ENCODE measurements at regions not wholly inside any gene's neighbourhood (a gene's known extent, or its start where the extent isn't known, plus 50 kb on each side); places are given as distances from the start of the nearest gene placed in this dataset.

DNA sequence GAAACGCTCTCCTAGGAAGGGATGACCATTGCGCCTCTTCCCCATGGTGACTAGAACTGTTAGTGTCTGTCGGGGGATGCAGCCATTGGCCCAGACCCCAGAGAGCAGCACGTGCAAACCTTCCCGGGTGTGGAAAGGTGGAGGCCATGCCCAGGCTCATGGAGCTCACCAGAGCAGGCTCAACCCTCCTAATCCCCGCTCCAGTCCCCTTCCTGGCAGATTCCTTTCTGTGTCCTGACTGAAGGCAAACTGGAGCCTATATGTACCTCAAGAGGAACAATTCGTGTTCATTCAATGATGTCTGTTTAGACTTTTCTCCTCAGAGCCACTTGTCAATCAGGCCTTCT lies 94.4 kb downstream of the RHOB start:
- Histone ChIP-seq H2AFZ (ENCODE audit: low read length) (no peak overlapping the region), H3K4me2 (ENCODE audit: low read depth, low read length) (no peak overlapping the region)

DNA sequence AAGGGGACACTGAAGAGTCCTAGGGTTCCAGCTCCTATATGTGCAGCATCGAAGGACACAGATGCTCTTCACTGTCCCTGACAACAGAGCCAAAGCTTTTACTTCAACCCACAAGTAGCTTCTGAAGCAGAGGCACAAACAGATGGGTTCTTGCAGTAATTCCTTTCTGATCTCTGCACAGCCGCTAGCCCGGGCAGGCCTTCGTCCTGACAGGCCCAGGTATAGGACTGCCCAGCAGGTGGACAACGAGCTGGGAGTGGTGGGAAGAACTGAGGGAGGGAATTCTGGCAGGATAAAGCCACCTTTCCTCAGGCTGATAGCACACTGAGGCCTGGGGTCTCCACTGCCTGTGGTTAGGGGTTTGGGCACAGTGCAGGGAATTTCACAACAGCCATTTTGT lies 94.8 kb downstream of the RHOB start:
- Histone ChIP-seq H3F3A (ENCODE audit: insufficient read depth, low read length) (no peaks in the 10 kb centered on the region), H3K9me3 (replicated peaks; ENCODE audit: insufficient read depth, low read length) (no peaks in the 10 kb centered on the region), H3K9me2 (replicated peaks; ENCODE audit: insufficient read depth, low read length) (no peaks in the 10 kb centered on the region), H3K27me3 (replicated peaks; ENCODE audit: insufficient read depth, low read length) (no peaks in the 10 kb centered on the region), H4K20me1 (ENCODE audit: insufficient read depth, low read length) (no peaks in the 10 kb centered on the region), H3K4me2 (ENCODE audit: low read depth, low read length) (no peak overlapping the region), H3K4me1 (ENCODE audit: low read length) (no peaks in the 10 kb centered on the region), H3K9ac (ENCODE audit: low read length) (no peak overlapping the region), H2AFZ (ENCODE audit: low read length) (no peak overlapping the region), H3K79me2 (ENCODE audit: low read length) (no peaks in the 10 kb centered on the region), H3K36me3 (replicated peaks; ENCODE audit: insufficient read depth, low read length) (no peaks in the 10 kb centered on the region), H3K27ac (ENCODE audit: low read length) (no peak overlapping the region), H3K4me3 (ENCODE audit: low read length) (no peak overlapping the region)
- DNase-seq: no peak
- TF ChIP-seq EZH2 (optimal IDR thresholded peaks at IDR 0.05; ENCODE audit: low read depth, low read length) (no peak), EZH2phosphoT487 (IDR thresholded peaks at IDR 0.05; ENCODE audit: low read length) (no peak)
- TF ChIP-seq, protein P1, sequence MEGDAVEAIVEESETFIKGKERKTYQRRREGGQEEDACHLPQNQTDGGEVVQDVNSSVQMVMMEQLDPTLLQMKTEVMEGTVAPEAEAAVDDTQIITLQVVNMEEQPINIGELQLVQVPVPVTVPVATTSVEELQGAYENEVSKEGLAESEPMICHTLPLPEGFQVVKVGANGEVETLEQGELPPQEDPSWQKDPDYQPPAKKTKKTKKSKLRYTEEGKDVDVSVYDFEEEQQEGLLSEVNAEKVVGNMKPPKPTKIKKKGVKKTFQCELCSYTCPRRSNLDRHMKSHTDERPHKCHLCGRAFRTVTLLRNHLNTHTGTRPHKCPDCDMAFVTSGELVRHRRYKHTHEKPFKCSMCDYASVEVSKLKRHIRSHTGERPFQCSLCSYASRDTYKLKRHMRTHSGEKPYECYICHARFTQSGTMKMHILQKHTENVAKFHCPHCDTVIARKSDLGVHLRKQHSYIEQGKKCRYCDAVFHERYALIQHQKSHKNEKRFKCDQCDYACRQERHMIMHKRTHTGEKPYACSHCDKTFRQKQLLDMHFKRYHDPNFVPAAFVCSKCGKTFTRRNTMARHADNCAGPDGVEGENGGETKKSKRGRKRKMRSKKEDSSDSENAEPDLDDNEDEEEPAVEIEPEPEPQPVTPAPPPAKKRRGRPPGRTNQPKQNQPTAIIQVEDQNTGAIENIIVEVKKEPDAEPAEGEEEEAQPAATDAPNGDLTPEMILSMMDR (IDR thresholded peaks at IDR 0.05; ENCODE audit: low read length): no peak

More for the DNA sequence above, 94.4 kb downstream of the RHOB start:
- Histone ChIP-seq H3K27ac (ENCODE audit: low read length) (no peak overlapping the region), H3K79me2 (ENCODE audit: low read length) (no peaks in the 10 kb centered on the region), H3K9me3 (replicated peaks; ENCODE audit: insufficient read depth, low read length) (no peaks in the 10 kb centered on the region), H3K4me3 (ENCODE audit: low read length) (no peak overlapping the region), H3K9ac (ENCODE audit: low read length) (no peak overlapping the region), H3K27me3 (replicated peaks; ENCODE audit: insufficient read depth, low read length) (no peaks in the 10 kb centered on the region), H3K9me2 (replicated peaks; ENCODE audit: insufficient read depth, low read length) (no peaks in the 10 kb centered on the region), H3F3A (ENCODE audit: insufficient read depth, low read length) (no peaks in the 10 kb centered on the region), H3K4me1 (ENCODE audit: low read length) (no peaks in the 10 kb centered on the region), H4K20me1 (ENCODE audit: insufficient read depth, low read length) (no peaks in the 10 kb centered on the region), H3K36me3 (replicated peaks; ENCODE audit: insufficient read depth, low read length) (no peaks in the 10 kb centered on the region)
- TF ChIP-seq, protein P1 (IDR thresholded peaks at IDR 0.05; ENCODE audit: low read length): no peak
- TF ChIP-seq EZH2phosphoT487 (IDR thresholded peaks at IDR 0.05; ENCODE audit: low read length) (no peak), EZH2 (optimal IDR thresholded peaks at IDR 0.05; ENCODE audit: low read depth, low read length) (no peak)
- DNase-seq: no peak

DNA sequence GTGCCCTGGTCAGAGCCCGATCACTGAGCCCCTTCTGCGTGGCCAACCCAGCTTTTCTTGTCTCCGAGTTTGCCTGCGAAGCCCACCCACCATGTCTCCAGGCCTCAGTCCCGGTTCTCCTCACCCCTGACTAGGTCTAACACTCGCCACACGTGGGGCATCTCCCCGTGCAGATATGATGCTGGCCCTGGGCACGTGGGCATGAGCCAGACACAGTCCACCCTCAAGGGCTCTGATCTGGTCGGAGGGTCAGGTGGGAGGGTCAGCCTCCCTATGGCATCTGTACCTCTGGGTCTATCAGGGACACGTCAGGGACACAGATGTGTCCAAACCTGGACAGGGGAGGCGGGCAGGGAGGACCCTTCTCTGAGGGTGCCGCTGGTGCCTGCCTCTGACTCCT lies 95.4 kb downstream of the RHOB start:
- no peak overlapping the region for H3K27ac ChIP-seq (ENCODE audit: low read length)
- no peaks in the 10 kb centered on the region for H3K27me3 ChIP-seq (replicated peaks; ENCODE audit: insufficient read depth, low read length)
- no peaks in the 10 kb centered on the region for H3K79me2 ChIP-seq (ENCODE audit: low read length)
- no peaks in the 10 kb centered on the region for H3K36me3 ChIP-seq (replicated peaks; ENCODE audit: insufficient read depth, low read length)
- no peak overlapping the region for H3K4me2 ChIP-seq (ENCODE audit: low read depth, low read length)
- DNase-seq: no peak
- no peaks in the 10 kb centered on the region for H3F3A ChIP-seq (ENCODE audit: insufficient read depth, low read length)
- H3K4me3 ChIP-seq (ENCODE audit: low read length): no peak overlapping the region
- H3K9me2 ChIP-seq (replicated peaks; ENCODE audit: insufficient read depth, low read length): no peaks in the 10 kb centered on the region
- no peaks in the 10 kb centered on the region for H3K9me3 ChIP-seq (replicated peaks; ENCODE audit: insufficient read depth, low read length)
- TF ChIP-seq EZH2phosphoT487 (IDR thresholded peaks at IDR 0.05; ENCODE audit: low read length) (no peak), EZH2 (optimal IDR thresholded peaks at IDR 0.05; ENCODE audit: low read depth, low read length) (no peak)
- TF ChIP-seq, protein P1 (IDR thresholded peaks at IDR 0.05; ENCODE audit: low read length): no peak
- H2AFZ ChIP-seq (ENCODE audit: low read length): no peak overlapping the region
- H3K9ac ChIP-seq (ENCODE audit: low read length): no peak overlapping the region
- H4K20me1 ChIP-seq (ENCODE audit: insufficient read depth, low read length): no peaks in the 10 kb centered on the region
- no peaks in the 10 kb centered on the region for H3K4me1 ChIP-seq (ENCODE audit: low read length)

Measured in MM.1S (cell line).